Tibial nerve (tissue), 4 donors: ENCODE measurements at regions not wholly inside any gene's neighbourhood (a gene's known extent, or its start where the extent isn't known, plus 50 kb on each side); places are given as distances from the start of the nearest gene placed in this dataset.

Source experiments
- DNase-seq, 2 donors: peaks; one replicate each; pipeline ENCODE4 v3.0.0-alpha.2; 2019; ENCODE audit warnings: low spot score in 2 of 2
- H3K27ac ChIP-seq, 4 donors: fragments of 200-600 bp; sonication (generic) in 3 of 4; one replicate each; pipeline ENCODE4 v1.5.1; 2017 to 2019; ENCODE audit warnings: mild to moderate bottlenecking in 1 of 4
- H3K27me3 ChIP-seq, 2 donors: fragments of 200-600 bp; sonication (generic) in 1 of 2; one replicate each; pipeline versions ENCODE4 v1.5.1 to v1.6.0; 2017 to 2019
- H3K36me3 ChIP-seq, 3 donors: fragments of 200-600 bp; sonication (generic); one replicate each; pipeline ENCODE4 v1.5.1; 2018 to 2019
- H3K4me1 ChIP-seq, 4 donors: fragments of 200-600 bp; sonication (generic) in 3 of 4; one replicate each; pipeline ENCODE4 v1.5.1; 2017 to 2019
- H3K4me3 ChIP-seq, 4 donors: fragments of 200-600 bp; sonication (generic) in 3 of 4; one replicate each; pipeline ENCODE4 v1.5.1; 2017 to 2019; ENCODE audit warnings: mild to moderate bottlenecking in 1 of 4, moderate library complexity in 1 of 4
- H3K9me3 ChIP-seq, 4 donors: fragments of 200-600 bp; sonication (generic) in 3 of 4; one replicate each; pipeline ENCODE4 v1.5.1; 2017 to 2019
- EP300 ChIP-seq, 2 donors: sonication (generic); formaldehyde crosslinking; IDR thresholded peaks; one replicate each; pipeline ENCODE4 v1.6.1; 2017; ENCODE audit warnings: antibody characterized with exemption in 2 of 2, mild to moderate bottlenecking in 1 of 2
- POLR2A ChIP-seq, 2 donors: fragments of 450-650 bp; IDR thresholded peaks; one replicate each; pipeline ENCODE4 v1.6.1; 2017; ENCODE audit warnings: antibody characterized with exemption in 2 of 2, mild to moderate bottlenecking in 2 of 2, moderate library complexity in 2 of 2
- WGBS, 2 donors: methylation state at CpG; one replicate each; pipeline ENCODE4 v1.1.5; 2018; 5-methylcytosine and 5-hydroxymethylcytosine counted together
- TF ChIP-seq, protein P1 (sequence below), 5 experiments: fragments of 200-600 bp in 3 of 5; fragments of 450-650 bp in 2 of 5; sonication (generic) in 3 of 5; IDR thresholded peaks; one replicate each; pipeline ENCODE4 v1.5.1; 2016 to 2019; ENCODE audit warnings: antibody characterized with exemption in 5 of 5, mild to moderate bottlenecking in 3 of 5, moderate library complexity in 2 of 5

GRCh38 chr18:45488645-45489044 lies 126.6 kb upstream of the SLC14A2 start:
- DNase-seq: no peak
- 21 to 32% methylated on average over 3 of the region's 3 CpGs for WGBS, 2 donors
- H3K4me3 ChIP-seq: no peak overlapping the region
- no peaks in the 10 kb centered on the region for H3K9me3 ChIP-seq
- no peak overlapping the region for H3K27ac ChIP-seq
- TF ChIP-seq, protein P1, sequence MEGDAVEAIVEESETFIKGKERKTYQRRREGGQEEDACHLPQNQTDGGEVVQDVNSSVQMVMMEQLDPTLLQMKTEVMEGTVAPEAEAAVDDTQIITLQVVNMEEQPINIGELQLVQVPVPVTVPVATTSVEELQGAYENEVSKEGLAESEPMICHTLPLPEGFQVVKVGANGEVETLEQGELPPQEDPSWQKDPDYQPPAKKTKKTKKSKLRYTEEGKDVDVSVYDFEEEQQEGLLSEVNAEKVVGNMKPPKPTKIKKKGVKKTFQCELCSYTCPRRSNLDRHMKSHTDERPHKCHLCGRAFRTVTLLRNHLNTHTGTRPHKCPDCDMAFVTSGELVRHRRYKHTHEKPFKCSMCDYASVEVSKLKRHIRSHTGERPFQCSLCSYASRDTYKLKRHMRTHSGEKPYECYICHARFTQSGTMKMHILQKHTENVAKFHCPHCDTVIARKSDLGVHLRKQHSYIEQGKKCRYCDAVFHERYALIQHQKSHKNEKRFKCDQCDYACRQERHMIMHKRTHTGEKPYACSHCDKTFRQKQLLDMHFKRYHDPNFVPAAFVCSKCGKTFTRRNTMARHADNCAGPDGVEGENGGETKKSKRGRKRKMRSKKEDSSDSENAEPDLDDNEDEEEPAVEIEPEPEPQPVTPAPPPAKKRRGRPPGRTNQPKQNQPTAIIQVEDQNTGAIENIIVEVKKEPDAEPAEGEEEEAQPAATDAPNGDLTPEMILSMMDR (IDR thresholded peaks at IDR 0.05): no peak
- no peak for TF ChIP-seq POLR2A (IDR thresholded peaks at IDR 0.05)
- no peak for TF ChIP-seq EP300 (IDR thresholded peaks at IDR 0.05)
- no peaks in the 10 kb centered on the region for H3K4me1 ChIP-seq
- no peaks in the 10 kb centered on the region for H3K36me3 ChIP-seq
- no peaks in the 10 kb centered on the region for H3K27me3 ChIP-seq

- WGBS, 2 donors: 92 to 96% methylated on average over 2 of the region's 2 CpGs
- Histone ChIP-seq H3K4me1 (no peaks in the 10 kb centered on the region), H3K27ac (no peak overlapping the region), H3K9me3 (no peaks in the 10 kb centered on the region), H3K27me3 (no peaks in the 10 kb centered on the region), H3K36me3 (no peaks in the 10 kb centered on the region), H3K4me3 (no peak overlapping the region)
- DNase-seq: no peak
- TF ChIP-seq POLR2A (IDR thresholded peaks at IDR 0.05): no peak
- TF ChIP-seq EP300 (IDR thresholded peaks at IDR 0.05): no peak
- TF ChIP-seq, protein P1 (IDR thresholded peaks at IDR 0.05): no peak
These were observed 121.4 kb upstream of the SLC14A2 start for GRCh38 chr18:45493830-45494229.

DNA sequence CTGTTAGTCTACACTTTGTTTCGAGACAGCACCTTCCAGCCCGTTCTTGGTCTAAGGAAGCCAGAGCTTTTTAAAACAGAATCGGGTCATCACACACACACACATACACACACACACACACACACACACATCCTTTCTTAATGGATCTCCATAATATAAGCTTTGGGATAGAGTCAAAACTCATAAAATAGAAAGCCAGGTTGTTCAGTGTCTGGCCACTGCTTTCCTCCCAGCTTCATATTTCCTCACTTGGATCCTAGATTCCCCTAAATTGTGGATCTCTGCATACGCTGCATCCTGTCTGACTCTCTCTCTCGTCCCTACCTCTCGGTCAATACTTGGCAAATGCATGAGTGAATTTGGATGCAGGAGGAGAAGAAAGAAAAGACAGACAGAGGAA lies 120.5 kb upstream of the SLC14A2 start:
- TF ChIP-seq POLR2A (IDR thresholded peaks at IDR 0.05) (no peak), EP300 (IDR thresholded peaks at IDR 0.05) (no peak)
- TF ChIP-seq, protein P1 (IDR thresholded peaks at IDR 0.05): no peak
- Histone ChIP-seq H3K9me3 (no peaks in the 10 kb centered on the region), H3K27me3 (no peaks in the 10 kb centered on the region), H3K36me3 (no peaks in the 10 kb centered on the region), H3K4me1 (no peaks in the 10 kb centered on the region), H3K4me3 (no peak overlapping the region), H3K27ac (no peak overlapping the region)
- 82 to 85% methylated on average over 6 of the region's 6 CpGs for WGBS, 2 donors
- DNase-seq: no peak

- Histone ChIP-seq H3K9me3 (no peaks in the 10 kb centered on the region), H3K27ac (no peak overlapping the region), H3K4me3 (no peak overlapping the region), H3K36me3 (no peaks in the 10 kb centered on the region), H3K27me3 (no peaks in the 10 kb centered on the region), H3K4me1 (no peaks in the 10 kb centered on the region)
- DNase-seq: no peak
- TF ChIP-seq POLR2A (IDR thresholded peaks at IDR 0.05): no peak
- TF ChIP-seq, protein P1 (IDR thresholded peaks at IDR 0.05): no peak
- no peak for TF ChIP-seq EP300 (IDR thresholded peaks at IDR 0.05)
- 92 to 100% methylated on average over 1 of the region's 1 CpG for WGBS, 2 donors
These were observed 118.5 kb upstream of the SLC14A2 start for GRCh38 chr18:45496741-45497140.

- no peaks in the 10 kb centered on the region for H3K27me3 ChIP-seq
- no peak overlapping the region for H3K27ac ChIP-seq
- no peaks in the 10 kb centered on the region for H3K9me3 ChIP-seq
- H3K4me3 ChIP-seq: no peak overlapping the region
- TF ChIP-seq EP300 (IDR thresholded peaks at IDR 0.05) (no peak), POLR2A (IDR thresholded peaks at IDR 0.05) (no peak)
- TF ChIP-seq, protein P1 (IDR thresholded peaks at IDR 0.05): no peak
- 86 to 92% methylated on average over 5 of the region's 5 CpGs for WGBS, 2 donors
- H3K4me1 ChIP-seq: no peaks in the 10 kb centered on the region
- no peaks in the 10 kb centered on the region for H3K36me3 ChIP-seq
- no peak for DNase-seq
These were observed 117.5 kb upstream of the SLC14A2 start for GRCh38 chr18:45497595-45498286.
